CD14-positive monocyte (primary cell): ENCODE measurements at regions not wholly inside any gene's neighbourhood (a gene's known extent, or its start where the extent isn't known, plus 50 kb on each side); places are given as distances from the start of the nearest gene placed in this dataset.

Source experiments
- DNase-seq, 3 donors: peaks; one replicate each; pipeline ENCODE4 v3.0.0-alpha.2; 2011 to 2022
- H2AFZ ChIP-seq: 2 replicates; pipeline ENCODE4 v1.6.0; 2012; ENCODE audit warnings: mild to moderate bottlenecking, low read depth, low read length, inconsistent platforms; ENCODE audit not compliant: insufficient read depth, poor library complexity, severe bottlenecking
- H3K27ac ChIP-seq, 2 donors: 1 replicate in 1 of 2; 2 replicates in 1 of 2; pipeline ENCODE4 v1.5.1; 2012 to 2013; ENCODE audit warnings: low read length in 2 of 2, control low read depth in 1 of 2, inconsistent platforms in 1 of 2, low read depth in 1 of 2, mild to moderate bottlenecking in 1 of 2
- H3K27me3 ChIP-seq, 2 donors: one replicate each; pipeline versions ENCODE4 v1.6.0 to v1.6.1; 2011 to 2013; ENCODE audit warnings: low read length in 2 of 2; ENCODE audit not compliant: control insufficient read depth in 2 of 2, insufficient read depth in 2 of 2
- H3K36me3 ChIP-seq, 2 donors: replicated peaks in 1 of 2; 1 replicate in 1 of 2; 2 replicates in 1 of 2; pipeline versions ENCODE4 v1.5.1 to v1.6.1; 2012 to 2013; ENCODE audit warnings: low read length in 2 of 2, control low read depth in 1 of 2, inconsistent platforms in 1 of 2, mild to moderate bottlenecking in 1 of 2; ENCODE audit not compliant: insufficient read depth in 2 of 2, control insufficient read depth in 1 of 2
- H3K4me1 ChIP-seq, 2 donors: 1 replicate in 1 of 2; 2 replicates in 1 of 2; pipeline versions ENCODE4 v1.5.1 to v1.6.1; 2012 to 2013; ENCODE audit warnings: low read length in 2 of 2, control low read depth in 1 of 2, inconsistent platforms in 1 of 2, mild to moderate bottlenecking in 1 of 2, moderate library complexity in 1 of 2; ENCODE audit not compliant: insufficient read depth in 2 of 2, control insufficient read depth in 1 of 2
- H3K4me2 ChIP-seq: replicated peaks from 2 replicates; pipeline ENCODE3; 2012; ENCODE audit warnings: low read length, moderate library complexity, mild to moderate bottlenecking; ENCODE audit not compliant: poor library complexity, severe bottlenecking; ENCODE audit errors: extremely low read depth
- H3K4me3 ChIP-seq, 3 experiments: fragments of 200-600 bp in 1 of 3; sonication (generic) in 1 of 3; replicated peaks in 1 of 3; 1 replicate in 2 of 3; 2 replicates in 1 of 3; pipeline ENCODE4 v1.5.1; 2011 to 2013; ENCODE audit warnings: low read length in 3 of 3, mild to moderate bottlenecking in 3 of 3, control low read depth in 2 of 3, low read depth in 2 of 3, inconsistent platforms in 1 of 3, moderate library complexity in 1 of 3
- H3K79me2 ChIP-seq: 2 replicates; pipeline ENCODE4 v1.6.0; 2012; ENCODE audit warnings: mild to moderate bottlenecking, control low read depth, inconsistent platforms, low read length, moderate library complexity; ENCODE audit not compliant: insufficient read depth
- H3K9ac ChIP-seq: 2 replicates; pipeline ENCODE4 v1.6.0; 2017; ENCODE audit warnings: low read length, mild to moderate bottlenecking; ENCODE audit not compliant: insufficient read depth, poor library complexity, severe bottlenecking
- H3K9me3 ChIP-seq, 2 donors: replicated peaks in 1 of 2; 1 replicate in 1 of 2; 2 replicates in 1 of 2; pipeline versions ENCODE4 v1.5.1 to v1.6.1; 2012 to 2013; ENCODE audit warnings: low read length in 2 of 2, control low read depth in 1 of 2; ENCODE audit not compliant: control insufficient read depth in 1 of 2, insufficient read depth in 1 of 2
- H4K20me1 ChIP-seq: 2 replicates; pipeline ENCODE4 v1.6.0; 2012; ENCODE audit warnings: mild to moderate bottlenecking, low read length, control low read depth, moderate library complexity; ENCODE audit not compliant: insufficient read depth
- H3K27ac Mint-ChIP-seq, 7 donors: one replicate each; pipeline ENCODE4 v1.8.0; 2020; ENCODE audit warnings: mild to moderate bottlenecking in 7 of 7, mixed read lengths in 7 of 7, moderate library complexity in 6 of 7, inconsistent platforms in 2 of 7
- H3K27me3 Mint-ChIP-seq, 3 donors: one replicate each; pipeline ENCODE4 v1.8.0; 2021 to 2022; ENCODE audit warnings: low read depth in 3 of 3, mild to moderate bottlenecking in 3 of 3, mixed read lengths in 3 of 3, moderate library complexity in 3 of 3, inconsistent platforms in 1 of 3
- H3K36me3 Mint-ChIP-seq, 2 donors: one replicate each; pipeline ENCODE4 v1.8.0; 2020; ENCODE audit warnings: mixed read lengths in 2 of 2, inconsistent platforms in 1 of 2, mild to moderate bottlenecking in 1 of 2
- H3K4me1 Mint-ChIP-seq: one replicate; pipeline ENCODE4 v1.8.0; 2020; ENCODE audit warnings: mild to moderate bottlenecking, mixed read lengths
- H3K4me3 Mint-ChIP-seq, 2 donors: one replicate each; pipeline ENCODE4 v1.8.0; 2020; ENCODE audit warnings: mild to moderate bottlenecking in 2 of 2, mixed read lengths in 2 of 2, moderate library complexity in 1 of 2
- H3K9me3 Mint-ChIP-seq, 7 donors: one replicate each; pipeline ENCODE4 v1.8.0; 2020 to 2022; ENCODE audit warnings: mixed read lengths in 7 of 7, mild to moderate bottlenecking in 6 of 7, moderate library complexity in 6 of 7, inconsistent platforms in 2 of 7
- CTCF ChIP-seq: fragments of 200-600 bp; IDR thresholded peaks from one replicate; pipeline ENCODE4 v1.8.0; 2022; ENCODE audit warnings: antibody characterized with exemption, mild to moderate bottlenecking
- WGBS: methylation state at CpG from one replicate; pipeline ENCODE4 v1.1.5; 2013; ENCODE audit warnings: missing lambda C conversion rate; ENCODE audit not compliant: insufficient coverage; 5-methylcytosine and 5-hydroxymethylcytosine counted together
- intact Hi-C, 2 donors: fragments of 100-400 bp; cut with micrococcal nuclease; formaldehyde crosslinking; loops; one replicate each; pipeline versions ENCODE4 v1.15.0 to v1.15.1; 2023

- intact Hi-C loops = no loop called here
- H3K9me3 ChIP-seq = peaks cover 0 to 20% of the 10 kb centered on the region in 2 donors
- TF ChIP-seq CTCF = no peak
- H3K27me3 ChIP-seq = no peaks in the 10 kb centered on the region
- no peak overlapping the region for H3K27ac ChIP-seq
- no peaks in the 10 kb centered on the region for H3K4me1 ChIP-seq
- H3K9ac ChIP-seq = no peak overlapping the region
- H2AFZ ChIP-seq = no peak overlapping the region
- no peaks in the 10 kb centered on the region for H3K36me3 Mint-ChIP-seq
- no peak for DNase-seq
- H3K4me3 Mint-ChIP-seq = no peak overlapping the region
- H3K9me3 Mint-ChIP-seq = peaks cover 16 to 25% (median 23%) of the 10 kb centered on the region in 7 donors
- H3K27ac Mint-ChIP-seq = no peak overlapping the region
- H3K4me3 ChIP-seq = no peak overlapping the region
- H4K20me1 ChIP-seq = no peaks in the 10 kb centered on the region
- H3K79me2 ChIP-seq = no peaks in the 10 kb centered on the region
- H3K27me3 Mint-ChIP-seq = peaks cover 0 to 8% (median 4%) of the 10 kb centered on the region in 3 donors
- WGBS = 72% methylated on average over 5 of the region's 9 CpGs
- H3K4me1 Mint-ChIP-seq = no peaks in the 10 kb centered on the region
- H3K4me2 ChIP-seq = no peak overlapping the region
- no peaks in the 10 kb centered on the region for H3K36me3 ChIP-seq
Observed at GRCh38 chr6:106856227-106856874, 118.2 kb downstream of the CD24 start.

GRCh38 chr6:106855117-106855516 lies 119.4 kb downstream of the CD24 start:
- Mint-ChIP-seq H3K9me3 (peaks cover 6 to 24% (median 17%) of the 10 kb centered on the region in 7 donors), H3K4me3 (no peak overlapping the region), H3K4me1 (no peaks in the 10 kb centered on the region), H3K27me3 (peaks cover 0 to 8% (median 4%) of the 10 kb centered on the region in 3 donors), H3K36me3 (no peaks in the 10 kb centered on the region), H3K27ac (no peak overlapping the region)
- WGBS = no CpG with 5 or more reads among the region's 4 CpGs
- H3K27ac ChIP-seq = no peak overlapping the region
- H3K79me2 ChIP-seq = no peaks in the 10 kb centered on the region
- H3K27me3 ChIP-seq = no peaks in the 10 kb centered on the region
- H3K9ac ChIP-seq = no peak overlapping the region
- peaks cover 0 to 13% of the 10 kb centered on the region in 2 donors for H3K9me3 ChIP-seq
- no peak for DNase-seq
- no peak overlapping the region for H2AFZ ChIP-seq
- H3K36me3 ChIP-seq = no peaks in the 10 kb centered on the region
- intact Hi-C loops = no loop called here
- TF ChIP-seq CTCF = no peak
- H3K4me1 ChIP-seq = no peaks in the 10 kb centered on the region
- H4K20me1 ChIP-seq = no peaks in the 10 kb centered on the region
- H3K4me2 ChIP-seq = no peak overlapping the region
- H3K4me3 ChIP-seq = no peak overlapping the region
